HCT116 (cell line): ENCODE measurements at regions not wholly inside any gene's neighbourhood (a gene's known extent, or its start where the extent isn't known, plus 50 kb on each side); places are given as distances from the start of the nearest gene placed in this dataset.

Experiments used
- ATF3 ChIP-seq: IDR thresholded peaks from 2 replicates; pipeline ENCODE4 v1.6.1; 2012
- CBX3 ChIP-seq: IDR thresholded peaks from 2 replicates; pipeline ENCODE4 v1.6.1; 2012; ENCODE audit warnings: low read depth
- CTCF ChIP-seq, 3 experiments: fragments of 200-600 bp in 1 of 3; sonication (generic) in 1 of 3; IDR thresholded peaks in 2 of 3; conservative IDR thresholded peaks in 1 of 3; 2 replicates each; pipeline ENCODE4 v1.5.1; 2012 to 2017; ENCODE audit warnings: low read depth in 2 of 3, low read length in 2 of 3, antibody characterized with exemption in 1 of 3, borderline replicate concordance in 1 of 3, control low read depth in 1 of 3, mild to moderate bottlenecking in 1 of 3, mixed read lengths in 1 of 3, mixed run types in 1 of 3, moderate library complexity in 1 of 3; ENCODE audit not compliant: insufficient read depth in 1 of 3
- EZH2 ChIP-seq: fragments of 200-600 bp; sonication (generic); IDR thresholded peaks from 2 replicates; pipeline ENCODE4 v1.6.1; 2017; ENCODE audit warnings: antibody characterized with exemption, mixed run types
- MAX ChIP-seq: IDR thresholded peaks from 2 replicates; pipeline ENCODE4 v1.6.1; 2012
- POLR2A ChIP-seq: IDR thresholded peaks from 2 replicates; pipeline ENCODE4 v1.7.0; 2011; ENCODE audit warnings: borderline replicate concordance; ENCODE audit not compliant: insufficient read depth, insufficient read length; ENCODE audit errors: extremely low read depth
- POLR2AphosphoS5 ChIP-seq: IDR thresholded peaks from 2 replicates; pipeline ENCODE4 v1.6.1; 2011; ENCODE audit warnings: mild to moderate bottlenecking, low read depth, low read length, moderate library complexity
- REST ChIP-seq: IDR thresholded peaks from 2 replicates; pipeline ENCODE4 v1.6.1; 2012; ENCODE audit warnings: low read depth
- TCF7L2 ChIP-seq: IDR thresholded peaks from 2 replicates; pipeline ENCODE4 v1.7.0; 2011; ENCODE audit warnings: borderline replicate concordance, inconsistent platforms; ENCODE audit not compliant: insufficient read depth, insufficient read length; ENCODE audit errors: extremely low read depth
- ZFX ChIP-seq: fragments of 450-650 bp; IDR thresholded peaks from 2 replicates; pipeline ENCODE4 v1.6.1; 2017
- ZNF274 ChIP-seq: fragments of 200-500 bp; sonication (Bioruptor generic); IDR thresholded peaks from 2 replicates; pipeline ENCODE4 v1.6.1; 2014; ENCODE audit warnings: mild to moderate bottlenecking, low read depth, low read length, inconsistent platforms

- TF ChIP-seq TCF7L2 = no peak
- TF ChIP-seq POLR2A = no peak
- TF ChIP-seq CTCF (IDR thresholded peaks at IDR 0.05 in 2 of 3, conservative IDR thresholded peaks at IDR 0.05 in 1 of 3; ENCODE audit: borderline replicate concordance in 1 of 3, insufficient read depth in 1 of 3, low read depth in 2 of 3, low read length in 2 of 3) = no peak
- TF ChIP-seq MAX = no peak
- TF ChIP-seq REST = no peak
- TF ChIP-seq POLR2AphosphoS5 = no peak
- no peak for TF ChIP-seq CBX3
- no peak for TF ChIP-seq ATF3
- TF ChIP-seq ZNF274 = no peak
- TF ChIP-seq ZFX = no peak
- TF ChIP-seq EZH2 = no peak
Observed at GRCh38 chr1:162964901-162965300, 103.9 kb upstream of the CCDC190 start.
